H1 (cell line): ENCODE measurements at regions not wholly inside any gene's neighbourhood (a gene's known extent, or its start where the extent isn't known, plus 50 kb on each side); places are given as distances from the start of the nearest gene placed in this dataset.

Experiments used
- CTCF ChIA-PET: fragments of 300-600 bp; sonication (Branson Sonifier 250); formaldehyde crosslinking; loops from one replicate; lab custom pipeline; 2021; ENCODE audit not compliant: partially characterized antibody; lab: Charles Lee
- POLR2A ChIA-PET: fragments of 300-600 bp; sonication (Branson Sonifier 250); formaldehyde crosslinking; loops from one replicate; lab custom pipeline; 2021; ENCODE audit warnings: inconsistent platforms; ENCODE audit not compliant: partially characterized antibody; lab: Charles Lee
- DNase-seq, 2 experiments: peaks; one replicate each; pipeline versions ENCODE4 v3.0.0 to v3.0.0-alpha.2; 2010 to 2022; ENCODE audit warnings: low spot score in 2 of 2, low read depth in 1 of 2, mixed read lengths in 1 of 2
- FAIRE-seq: peaks from 2 replicates; lab custom pipeline; 2011; peaks lifted over from hg19 to GRCh38; lab: Jason Lieb, UNC
- H2AFZ ChIP-seq: 2 replicates; pipeline ENCODE4 v1.8.1; 2012; ENCODE audit warnings: low read length, inconsistent platforms
- H2AK5ac ChIP-seq: 2 replicates; pipeline ENCODE4 v1.6.1; 2013; ENCODE audit warnings: low read depth, low read length
- H2BK120ac ChIP-seq: replicated peaks from 2 replicates; pipeline ENCODE3; 2013; ENCODE audit warnings: low read depth, low read length, inconsistent platforms
- H2BK12ac ChIP-seq: 2 replicates; pipeline ENCODE4 v1.6.1; 2013; ENCODE audit warnings: low read depth, low read length
- H2BK15ac ChIP-seq: 2 replicates; pipeline ENCODE4 v1.6.1; 2013; ENCODE audit warnings: low read length
- H2BK20ac ChIP-seq: 2 replicates; pipeline ENCODE4 v1.6.1; 2013; ENCODE audit warnings: low read length
- H2BK5ac ChIP-seq: 2 replicates; pipeline ENCODE4 v1.6.1; 2013; ENCODE audit warnings: low read depth, low read length
- H3K14ac ChIP-seq: 2 replicates; pipeline ENCODE4 v1.6.1; 2013; ENCODE audit warnings: inconsistent platforms; ENCODE audit not compliant: insufficient read length
- H3K18ac ChIP-seq: 2 replicates; pipeline ENCODE4 v1.6.1; 2013; ENCODE audit warnings: low read length; ENCODE audit errors: extremely low read depth
- H3K23ac ChIP-seq: 2 replicates; pipeline ENCODE4 v1.6.1; 2013; ENCODE audit warnings: inconsistent platforms; ENCODE audit not compliant: insufficient read length
- H3K23me2 ChIP-seq: 2 replicates; pipeline ENCODE4 v1.6.1; 2013; ENCODE audit warnings: low read depth, low read length
- H3K27ac ChIP-seq: 2 replicates; pipeline ENCODE4 v1.6.1; 2011; ENCODE audit warnings: low read depth, low read length, inconsistent platforms
- H3K27me3 ChIP-seq, 4 experiments: replicated peaks in 1 of 4; 1 replicate in 1 of 4; 2 replicates in 3 of 4; pipeline versions ENCODE4 v1.6.1 to v1.8.1; 2011 to 2013; ENCODE audit warnings: low read length in 3 of 4, mild to moderate bottlenecking in 3 of 4, inconsistent platforms in 2 of 4, mixed read lengths in 2 of 4, moderate library complexity in 1 of 4; ENCODE audit not compliant: control insufficient read depth in 3 of 4, insufficient read depth in 3 of 4; ENCODE audit errors: extremely low read depth in 1 of 4
- H3K36me3 ChIP-seq, 4 experiments: 2 replicates each; pipeline versions ENCODE4 v1.6.1 to v1.8.1; 2011 to 2013; ENCODE audit warnings: mild to moderate bottlenecking in 4 of 4, low read length in 3 of 4, moderate library complexity in 2 of 4, control low read depth in 1 of 4, inconsistent platforms in 1 of 4; ENCODE audit not compliant: insufficient read depth in 4 of 4, control insufficient read depth in 2 of 4
- H3K4ac ChIP-seq: replicated peaks from 2 replicates; pipeline ENCODE3; 2013; ENCODE audit warnings: low read length, low read depth, mixed read lengths, inconsistent platforms; ENCODE audit not compliant: insufficient read length
- H3K4me1 ChIP-seq, 4 experiments: replicated peaks in 1 of 4; 1 replicate in 1 of 4; 2 replicates in 3 of 4; pipeline versions ENCODE4 v1.6.1 to v1.8.1; 2011 to 2013; ENCODE audit warnings: low read length in 3 of 4, inconsistent platforms in 2 of 4, mixed read lengths in 1 of 4; ENCODE audit not compliant: insufficient read depth in 4 of 4, control insufficient read depth in 3 of 4
- H3K4me2 ChIP-seq, 2 experiments: 2 replicates each; pipeline versions ENCODE4 v1.6.1 to v1.8.1; 2011 to 2013; ENCODE audit warnings: low read depth in 2 of 2, low read length in 2 of 2, control low read depth in 1 of 2, inconsistent platforms in 1 of 2, mild to moderate bottlenecking in 1 of 2; ENCODE audit not compliant: insufficient read depth in 1 of 2
- H3K4me3 ChIP-seq, 4 experiments: fragments of 200-600, 300-600 bp in 1 of 4; sonication (generic), shearing (Covaris generic), sonication (Bioruptor Twin) in 1 of 4; 2 replicates each; pipeline versions ENCODE4 v1.5.1 to v1.8.1; 2011 to 2016; ENCODE audit warnings: low read length in 4 of 4, low read depth in 3 of 4, control low read depth in 2 of 4, inconsistent platforms in 2 of 4, mild to moderate bottlenecking in 2 of 4, mixed read lengths in 1 of 4, moderate library complexity in 1 of 4; ENCODE audit not compliant: insufficient read depth in 2 of 4; ENCODE audit errors: extremely low read depth in 1 of 4
- H3K56ac ChIP-seq: replicated peaks from 2 replicates; pipeline ENCODE3; 2013; ENCODE audit warnings: low read depth, mild to moderate bottlenecking, mixed read lengths, low read length, inconsistent platforms; ENCODE audit not compliant: insufficient read length
- H3K79me1 ChIP-seq: 2 replicates; pipeline ENCODE4 v1.6.1; 2013; ENCODE audit warnings: low read depth, low read length, control low read depth
- H3K79me2 ChIP-seq, 2 experiments: 2 replicates each; pipeline versions ENCODE4 v1.6.1 to v1.8.1; 2012 to 2013; ENCODE audit warnings: low read length in 2 of 2, mild to moderate bottlenecking in 2 of 2, inconsistent platforms in 1 of 2; ENCODE audit not compliant: insufficient read depth in 2 of 2, control insufficient read depth in 1 of 2
- H3K9ac ChIP-seq, 4 experiments: replicated peaks in 1 of 4; 1 replicate in 1 of 4; 2 replicates in 3 of 4; pipeline versions ENCODE4 v1.6.1 to v1.8.1; 2011 to 2013; ENCODE audit warnings: low read depth in 3 of 4, low read length in 3 of 4, control low read depth in 2 of 4, mild to moderate bottlenecking in 2 of 4, moderate library complexity in 2 of 4, inconsistent platforms in 1 of 4; ENCODE audit errors: extremely low read depth in 1 of 4
- H3K9me3 ChIP-seq, 2 experiments: 2 replicates each; pipeline versions ENCODE4 v1.6.1 to v1.8.1; 2012 to 2013; ENCODE audit warnings: mild to moderate bottlenecking in 2 of 2, moderate library complexity in 2 of 2, control low read depth in 1 of 2, inconsistent platforms in 1 of 2, low read depth in 1 of 2, low read length in 1 of 2, mixed read lengths in 1 of 2; ENCODE audit not compliant: insufficient read depth in 2 of 2
- H4K20me1 ChIP-seq, 2 experiments: replicated peaks in 1 of 2; 2 replicates each; pipeline versions ENCODE3 to v1.8.1; 2011 to 2013; ENCODE audit warnings: inconsistent platforms in 2 of 2, low read length in 2 of 2, mild to moderate bottlenecking in 1 of 2; ENCODE audit not compliant: insufficient read depth in 2 of 2, control insufficient read depth in 1 of 2
- H4K5ac ChIP-seq: 2 replicates; pipeline ENCODE4 v1.6.1; 2013; ENCODE audit warnings: low read length, low read depth, mixed read lengths, inconsistent platforms; ENCODE audit not compliant: insufficient read length
- H4K8ac ChIP-seq: 2 replicates; pipeline ENCODE4 v1.8.0; 2013; ENCODE audit warnings: mild to moderate bottlenecking, moderate library complexity, low read length, inconsistent platforms; ENCODE audit not compliant: insufficient read depth; ENCODE audit errors: extremely low read depth
- H4K91ac ChIP-seq: replicated peaks from 2 replicates; pipeline ENCODE3; 2013; ENCODE audit warnings: low read length, mixed read lengths, inconsistent platforms; ENCODE audit not compliant: insufficient read length
- BCL11A ChIP-seq, 2 experiments: IDR thresholded peaks; one replicate each; pipeline ENCODE4 v1.6.1; 2011; ENCODE audit warnings: low read depth in 2 of 2, low read length in 2 of 2, mild to moderate bottlenecking in 2 of 2
- CREB1 ChIP-seq: IDR thresholded peaks from 2 replicates; pipeline ENCODE4 v1.6.1; 2012; ENCODE audit warnings: inconsistent platforms
- CTBP2 ChIP-seq: IDR thresholded peaks from 2 replicates; pipeline ENCODE4 v1.7.0; 2011; ENCODE audit warnings: borderline replicate concordance, mild to moderate bottlenecking, moderate library complexity, mixed read lengths, low read length; ENCODE audit not compliant: insufficient read depth, insufficient read length
- EP300 ChIP-seq, 2 experiments: IDR thresholded peaks; 1 replicate in 1 of 2; 2 replicates in 1 of 2; pipeline ENCODE4 v1.6.1; 2011 to 2012; ENCODE audit warnings: low read depth in 2 of 2, low read length in 2 of 2, mild to moderate bottlenecking in 2 of 2, borderline replicate concordance in 1 of 2, inconsistent platforms in 1 of 2, moderate library complexity in 1 of 2
- GTF2F1 ChIP-seq: IDR thresholded peaks from 2 replicates; pipeline ENCODE4 v1.6.1; 2012; ENCODE audit warnings: low read depth, low read length, improper control_type of control experiment, borderline replicate concordance
- HDAC2 ChIP-seq, 2 experiments: fragments of 300-600 bp in 1 of 2; sonication (generic) in 1 of 2; IDR thresholded peaks; 2 replicates each; pipeline ENCODE4 v1.6.1; 2011 to 2012; ENCODE audit warnings: low read depth in 2 of 2, low read length in 2 of 2, mild to moderate bottlenecking in 2 of 2, moderate library complexity in 2 of 2, borderline replicate concordance in 1 of 2, inconsistent platforms in 1 of 2
- JUN ChIP-seq: IDR thresholded peaks from 2 replicates; pipeline ENCODE4 v1.6.1; 2011; ENCODE audit warnings: low read depth, mild to moderate bottlenecking, improper control_type of control experiment, low read length
- MAFK ChIP-seq: IDR thresholded peaks from 2 replicates; pipeline ENCODE4 v1.6.1; 2012; ENCODE audit warnings: low read depth, mild to moderate bottlenecking, improper control_type of control experiment, low read length
- PHF8 ChIP-seq: fragments of 200-600 bp; sonication (generic); conservative IDR thresholded peaks from 2 replicates; pipeline ENCODE4 v1.7.1; 2012; ENCODE audit warnings: low read depth, mild to moderate bottlenecking, inconsistent platforms, low read length, moderate library complexity
- TCF12 ChIP-seq: IDR thresholded peaks from 2 replicates; pipeline ENCODE4 v1.6.1; 2011; ENCODE audit warnings: low read depth, mild to moderate bottlenecking, low read length

GRCh38 chr3:135473449-135473848 lies 492.1 kb upstream of the PPP2R3A start:
- Histone ChIP-seq H2BK12ac (no peak overlapping the region), H3K27ac (no peak overlapping the region), H3K23me2 (no peaks in the 10 kb centered on the region), H4K5ac (no peak overlapping the region), H3K27me3 (no peaks in the 10 kb centered on the region), H3K14ac (no peak overlapping the region), H4K20me1 (no peaks in the 10 kb centered on the region), H2AFZ (no peak overlapping the region), H2BK120ac (no peak overlapping the region), H4K91ac (no peak overlapping the region), H3K23ac (no peak overlapping the region), H3K36me3 (no peaks in the 10 kb centered on the region), H3K9me3 (no peaks in the 10 kb centered on the region), H3K56ac (no peak overlapping the region), H3K79me2 (no peaks in the 10 kb centered on the region), H3K79me1 (no peaks in the 10 kb centered on the region), H4K8ac (no peak overlapping the region), H3K9ac (no peak overlapping the region), H2BK20ac (no peak overlapping the region), H3K4me3 (no peak overlapping the region), H3K4me2 (no peak overlapping the region), H2AK5ac (no peak overlapping the region), H3K4me1 (no peaks in the 10 kb centered on the region), H2BK5ac (no peak overlapping the region), H3K4ac (no peak overlapping the region), H3K18ac (no peak overlapping the region), H2BK15ac (no peak overlapping the region)
- peak in 1 of 2 experiments; percentile 1 for DNase-seq
- ChIA-PET POLR2A (no interaction called here), CTCF (interaction anchor here (0.6 kb wide), 2 partner anchors 30 to 137 kb away, joined by 3 read pairs; no protein-coding TSS in a partner anchor)
- FAIRE-seq = no peak
- no peak for TF ChIP-seq BCL11A (IDR thresholded peaks at IDR 0.05; ENCODE audit: low read depth in 2 of 2, low read length in 2 of 2)
- TF ChIP-seq CREB1 = no peak
- no peak for TF ChIP-seq HDAC2 (IDR thresholded peaks at IDR 0.05; ENCODE audit: borderline replicate concordance in 1 of 2, low read depth in 2 of 2, low read length in 2 of 2)
- no peak for TF ChIP-seq GTF2F1
- no peak for TF ChIP-seq MAFK
- TF ChIP-seq CTBP2 = no peak
- no peak for TF ChIP-seq PHF8
- no peak for TF ChIP-seq JUN
- TF ChIP-seq TCF12 = no peak
- no peak for TF ChIP-seq EP300 (IDR thresholded peaks at IDR 0.05; ENCODE audit: borderline replicate concordance in 1 of 2, low read depth in 2 of 2, low read length in 2 of 2)
